HL-60 (cell line): ENCODE measurements at regions not wholly inside any gene's neighbourhood (a gene's known extent, or its start where the extent isn't known, plus 50 kb on each side); places are given as distances from the start of the nearest gene placed in this dataset.

Experiments used
- CTCF ChIP-seq: IDR thresholded peaks from one replicate; pipeline ENCODE4 v1.5.1; 2011; ENCODE audit warnings: low read length, control low read depth, inconsistent platforms; ENCODE audit not compliant: insufficient read depth
- GABPA ChIP-seq: IDR thresholded peaks from 2 replicates; pipeline ENCODE4 v1.6.1; 2012; ENCODE audit warnings: low read depth
- POLR2AphosphoS5 ChIP-seq: IDR thresholded peaks from 2 replicates; pipeline ENCODE4 v1.6.1; 2012; ENCODE audit warnings: low read depth
- REST ChIP-seq: IDR thresholded peaks from 2 replicates; pipeline ENCODE4 v1.6.1; 2012; ENCODE audit warnings: low read depth; ENCODE audit not compliant: insufficient replicate concordance

- TF ChIP-seq CTCF (no peak), GABPA (no peak), POLR2AphosphoS5 (no peak), REST (no peak)
These were observed 693.3 kb upstream of the WWC1 start for GRCh38 chr5:167598166-167598565.
